ENCODE measurements at regions not wholly inside any gene's neighbourhood (a gene's known extent, or its start where the extent isn't known, plus 50 kb on each side); places are given as distances from the start of the nearest gene placed in this dataset.
"Not testable (repeated sequence)": the region's sequence is repeated elsewhere in the genome, so short reads cannot be mapped to it uniquely, and the experiment has no call there.

DNA sequence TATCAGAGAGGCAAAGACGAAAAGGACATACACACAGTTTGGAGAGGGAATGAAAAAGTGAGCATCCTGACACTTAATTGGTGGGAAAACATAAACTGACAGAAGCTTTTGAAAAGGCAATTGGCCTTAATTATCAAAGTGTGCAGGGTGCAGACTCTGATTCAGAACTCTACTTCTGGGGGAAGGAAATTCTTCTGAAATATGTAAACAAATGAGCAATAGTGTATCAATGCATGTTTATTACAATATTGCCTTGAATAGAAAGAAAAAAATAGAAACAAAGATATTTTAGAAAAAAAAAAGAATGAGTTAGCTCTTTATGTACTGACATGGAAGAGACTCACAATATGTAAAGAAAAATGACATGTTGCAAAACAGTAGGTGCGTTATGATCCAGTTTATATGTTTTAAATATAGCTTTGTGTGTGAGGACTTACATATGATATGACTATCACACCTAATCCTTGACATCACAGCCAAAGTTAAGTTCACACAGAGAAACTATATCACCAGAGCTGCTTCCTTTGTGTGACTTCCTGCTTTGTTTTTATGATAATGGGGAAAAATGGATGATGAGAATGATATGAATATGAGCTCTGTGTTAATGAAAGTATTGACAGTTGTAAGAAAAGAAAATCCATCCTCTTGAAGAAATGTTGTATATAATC lies 182.4 kb downstream of the KCTD12 start:
- DNase-seq: no peak

DNA sequence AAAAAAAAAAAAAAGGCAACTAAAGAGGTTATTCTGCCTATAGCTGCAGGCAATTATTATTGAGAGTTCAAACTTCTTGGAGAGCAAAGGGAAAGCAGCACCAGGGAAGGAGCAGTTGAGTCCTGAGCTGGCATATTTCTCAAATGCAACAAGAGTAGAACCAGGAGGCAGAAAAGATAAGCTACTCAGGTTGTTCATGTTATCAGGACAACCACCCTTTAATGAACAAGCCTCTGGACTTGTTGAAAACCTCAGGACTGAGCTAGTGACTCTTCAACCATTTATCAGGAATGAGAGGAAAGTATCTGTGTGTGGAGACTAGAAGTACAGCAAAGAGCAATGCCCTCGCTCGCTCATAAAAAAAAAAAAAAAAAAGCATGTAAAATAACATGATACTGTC lies 183.0 kb downstream of the KCTD12 start:
- no peak for DNase-seq

DNA sequence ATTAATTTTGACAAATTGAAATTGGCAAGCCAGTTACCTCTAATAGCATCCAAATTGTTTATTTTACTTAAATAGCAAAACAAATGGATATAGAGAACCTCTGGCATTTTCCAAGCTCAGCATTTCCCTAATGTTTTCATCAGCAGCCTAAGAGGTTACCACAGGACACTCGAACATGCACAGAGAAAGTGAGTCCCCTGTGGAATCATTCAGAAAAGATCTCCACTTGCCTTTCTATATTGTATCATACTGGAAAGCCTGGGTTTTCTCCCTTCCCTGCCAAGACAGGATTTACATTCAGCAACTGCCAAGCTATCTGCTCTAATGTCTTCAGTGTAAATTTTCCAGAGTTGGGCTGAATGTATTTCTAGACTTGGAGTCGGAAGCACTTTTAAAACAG lies 188.9 kb downstream of the KCTD12 start:
- no peak for DNase-seq

DNA sequence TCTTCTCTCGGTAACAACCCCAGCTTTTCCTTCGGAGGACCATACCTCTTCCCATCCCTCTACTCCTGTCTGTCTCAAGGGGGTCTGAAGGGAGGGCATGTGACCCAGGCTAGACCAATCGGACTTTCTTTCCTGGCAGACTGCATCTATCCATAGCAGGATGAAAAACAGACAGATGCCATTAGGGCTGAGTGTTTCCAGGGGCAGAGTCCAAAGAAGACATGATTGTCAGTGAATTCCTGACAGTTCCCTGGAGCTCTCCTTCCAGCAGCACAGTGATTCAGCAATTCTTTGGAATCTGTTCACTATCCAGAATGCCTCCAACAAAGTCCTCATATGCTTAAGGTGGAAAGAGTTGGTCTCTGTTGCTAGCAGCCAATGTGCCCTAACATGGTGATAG lies 189.8 kb downstream of the KCTD12 start:
- no peak for DNase-seq

DNA sequence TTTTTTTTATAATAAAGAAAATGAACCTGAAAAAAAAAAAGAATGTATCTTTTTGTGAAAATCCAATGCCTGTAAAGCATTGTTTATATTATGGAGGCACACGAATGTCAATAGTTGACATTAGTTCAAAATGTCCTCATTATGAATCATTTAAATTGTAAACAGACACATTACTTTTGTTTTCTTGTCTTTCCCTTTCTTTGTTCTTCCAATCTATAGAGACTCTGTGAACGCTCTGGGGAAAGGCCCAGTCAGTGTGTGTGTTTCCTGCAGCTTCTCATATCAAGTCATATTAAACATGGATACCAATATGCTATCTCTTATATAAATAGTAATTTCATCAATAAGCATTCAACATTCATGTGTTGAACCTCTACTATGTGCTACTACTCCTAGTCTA lies 193.1 kb downstream of the KCTD12 start:
- DNase-seq: no peak

DNA sequence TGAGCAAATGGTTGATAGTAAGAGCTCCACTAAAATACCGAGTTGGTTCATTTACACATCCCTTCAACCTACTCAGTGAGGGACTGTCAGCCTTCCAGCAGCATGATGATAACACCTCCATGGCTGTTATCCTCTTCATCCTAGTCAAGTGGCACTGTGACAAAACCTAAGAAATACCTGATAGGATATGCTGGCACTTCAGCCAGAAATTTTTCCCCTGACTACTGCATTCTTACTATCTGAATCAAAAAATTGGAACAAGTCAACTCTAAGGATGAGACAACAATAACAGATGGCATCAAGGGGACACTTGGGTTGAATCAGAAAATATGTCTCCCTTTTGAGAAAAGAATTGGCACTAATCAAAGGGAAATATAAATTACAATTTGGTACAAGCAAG lies 193.9 kb downstream of the KCTD12 start:
- no peak for DNase-seq

DNA sequence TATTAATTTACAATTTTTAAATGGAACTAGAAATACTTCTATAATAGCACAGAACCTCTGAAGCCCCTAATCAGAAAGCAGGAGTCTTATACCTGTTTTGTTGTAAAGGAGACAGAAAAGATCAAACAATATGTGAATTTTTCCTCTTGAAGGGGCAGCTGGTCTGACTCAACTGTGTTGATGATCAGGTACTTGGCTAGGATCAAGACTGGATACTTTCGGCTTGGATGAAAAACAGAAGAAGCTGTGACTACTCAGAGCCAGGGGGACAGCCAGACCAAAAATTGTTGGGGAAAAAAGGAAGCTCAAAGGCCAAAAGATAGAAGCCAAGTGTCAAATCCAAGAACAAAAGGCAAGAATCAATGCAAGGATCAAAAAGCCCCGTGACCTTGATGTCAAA lies 195.6 kb downstream of the KCTD12 start:
- no peak for DNase-seq

DNA sequence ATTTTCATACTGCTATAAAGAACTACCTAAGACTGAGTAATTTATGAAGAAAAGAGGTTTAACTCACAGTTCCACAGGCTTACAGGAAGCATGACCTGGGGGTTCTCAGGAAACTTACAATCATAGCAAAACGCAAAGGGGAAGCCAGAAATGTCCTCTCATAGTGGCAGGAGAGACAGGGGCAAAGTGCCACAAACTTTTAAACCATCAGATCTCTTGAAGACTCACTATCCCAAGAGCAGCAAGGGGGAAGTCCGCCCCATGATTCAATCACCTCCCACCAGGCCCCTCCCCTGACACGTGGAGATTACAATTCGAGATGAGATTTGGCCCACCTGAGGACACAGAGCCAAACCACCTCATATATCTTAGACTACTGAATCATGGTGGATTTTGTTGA lies 198.7 kb downstream of the KCTD12 start:
- peak; percentile 4 for DNase-seq

DNA sequence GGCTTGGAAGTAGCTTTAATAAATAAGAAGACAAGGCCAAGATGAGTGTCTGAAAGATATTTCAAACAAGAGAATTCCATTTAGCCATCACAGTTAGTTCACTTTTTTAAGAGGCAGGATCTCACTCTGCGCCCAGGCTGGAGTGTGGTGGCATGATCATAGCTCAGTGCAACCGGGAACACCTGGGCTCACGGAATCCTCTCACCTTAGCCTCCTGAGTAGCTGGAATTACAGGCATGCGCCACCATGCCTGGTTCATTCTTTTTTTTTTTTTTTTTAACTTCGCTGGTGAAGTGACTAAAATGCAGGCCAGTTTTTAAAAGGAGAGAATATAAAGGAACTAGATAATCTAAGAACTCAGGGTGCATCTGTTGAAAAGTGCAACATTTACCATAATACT lies 200.3 kb downstream of the KCTD12 start:
- no peak for DNase-seq

DNA sequence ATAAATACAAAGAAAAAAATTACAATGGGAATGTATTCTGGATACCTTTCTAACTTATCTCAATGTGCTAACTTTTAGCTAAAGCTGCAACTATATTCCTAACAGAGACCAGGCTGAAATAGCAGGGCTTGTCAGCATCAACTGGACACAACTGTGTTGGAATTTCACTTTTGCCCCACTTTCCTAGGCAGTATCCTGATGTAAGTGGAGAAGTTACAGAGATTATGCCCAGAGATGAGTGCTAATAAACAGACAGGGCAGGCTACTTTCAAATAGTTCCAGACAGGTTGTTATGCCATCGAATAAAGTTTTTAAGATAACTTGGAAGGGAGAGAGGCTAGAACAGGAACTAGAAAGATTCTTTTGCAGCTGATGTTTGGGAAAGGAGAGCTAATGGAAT lies 201.9 kb downstream of the KCTD12 start:
- DNase-seq: no peak

DNA sequence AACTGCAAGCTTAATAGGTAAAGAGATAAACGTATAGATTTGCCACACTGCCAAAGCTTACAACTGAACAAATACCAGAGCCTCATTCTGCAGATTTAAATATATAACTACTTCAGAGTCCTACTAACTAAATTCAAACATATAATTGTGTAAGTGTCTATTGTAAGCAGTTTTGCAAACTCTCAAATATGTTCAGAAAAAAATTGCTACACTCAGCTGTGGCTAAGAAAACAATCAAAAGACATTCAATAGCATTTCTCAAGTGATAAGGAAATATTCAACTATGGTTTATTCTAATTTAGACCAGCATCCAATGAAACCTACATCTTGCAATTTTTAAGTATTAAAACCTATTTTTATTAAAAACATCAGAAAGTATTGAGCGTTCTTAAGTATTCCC lies 202.4 kb downstream of the KCTD12 start:
- no peak for DNase-seq

DNA sequence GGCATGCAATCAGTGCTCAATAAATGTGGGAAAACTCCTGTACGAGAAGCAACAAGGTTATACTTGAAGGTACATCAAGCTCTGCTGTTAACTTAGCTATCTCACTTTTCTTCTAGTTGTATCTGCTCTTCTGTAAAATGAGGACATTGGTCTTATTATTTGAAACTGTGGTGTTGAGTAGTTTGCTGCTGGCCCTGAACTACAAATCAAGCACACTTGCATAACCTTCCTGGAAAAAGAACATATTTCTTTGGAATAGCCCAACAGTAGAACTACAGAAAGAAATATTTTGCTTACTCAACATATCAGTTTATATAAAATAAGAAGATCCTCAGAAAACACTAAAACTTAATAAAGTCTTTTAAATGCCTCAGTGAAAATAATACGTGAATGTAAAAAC lies 203.0 kb downstream of the KCTD12 start:
- no peak for DNase-seq

DNA sequence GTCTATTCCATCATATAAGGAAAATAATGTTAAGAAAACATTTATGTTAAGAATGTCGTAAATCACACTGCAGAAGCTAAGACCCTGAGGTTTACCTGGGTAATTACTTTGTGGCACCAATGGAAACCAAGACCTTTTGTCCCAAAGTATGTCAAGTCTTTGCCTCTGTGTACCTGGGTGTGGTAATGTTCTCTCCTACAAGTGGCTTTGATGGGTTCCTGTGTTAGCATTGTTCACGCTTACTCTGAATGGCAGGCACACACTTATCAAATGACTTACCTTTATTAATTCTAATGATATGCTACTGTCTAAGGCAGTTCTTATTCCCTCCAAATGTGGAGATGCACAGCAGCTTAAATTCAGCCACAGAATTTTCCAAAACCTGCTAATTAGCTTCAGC lies 206.1 kb downstream of the KCTD12 start:
- DNase-seq: no peak

DNA sequence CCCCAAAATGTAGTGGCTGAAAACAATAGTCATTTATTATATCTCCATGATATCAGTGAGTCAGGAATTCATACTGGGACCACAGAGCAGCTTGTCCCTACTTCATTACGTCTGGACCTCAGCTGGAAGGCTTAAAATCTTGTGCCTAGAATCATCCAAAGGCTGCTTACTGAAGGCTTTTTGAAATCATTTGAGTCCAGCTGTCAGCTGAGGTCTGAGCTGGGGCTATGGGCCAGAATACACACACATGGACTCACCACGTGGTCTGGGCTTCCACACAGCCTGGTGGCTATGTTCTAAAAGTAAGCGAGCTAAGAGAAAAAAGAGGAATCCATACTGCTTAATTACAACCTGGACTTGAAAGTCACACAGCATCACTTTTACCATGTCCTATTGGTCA lies 209.2 kb downstream of the KCTD12 start:
- no peak for DNase-seq

DNA sequence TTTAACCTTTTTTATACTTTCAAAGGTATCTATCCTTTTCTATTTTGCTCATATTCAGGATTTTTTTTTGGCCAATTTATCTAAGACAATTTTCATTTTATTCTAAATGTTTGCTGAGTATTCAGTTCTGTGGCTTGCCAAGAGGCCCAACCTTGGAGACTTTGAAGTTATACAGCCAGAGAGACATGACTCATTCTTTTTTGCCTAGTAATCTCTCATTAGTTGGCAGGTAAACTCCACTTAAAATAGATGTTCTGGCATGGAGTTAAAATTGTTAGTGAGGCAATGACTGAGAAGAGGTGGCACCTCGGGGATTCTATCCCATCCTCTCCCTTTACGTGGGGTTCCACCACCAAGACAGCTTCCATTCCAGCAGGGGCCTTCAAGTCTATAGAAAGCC lies 213.8 kb downstream of the KCTD12 start:
- no peak for DNase-seq

DNA sequence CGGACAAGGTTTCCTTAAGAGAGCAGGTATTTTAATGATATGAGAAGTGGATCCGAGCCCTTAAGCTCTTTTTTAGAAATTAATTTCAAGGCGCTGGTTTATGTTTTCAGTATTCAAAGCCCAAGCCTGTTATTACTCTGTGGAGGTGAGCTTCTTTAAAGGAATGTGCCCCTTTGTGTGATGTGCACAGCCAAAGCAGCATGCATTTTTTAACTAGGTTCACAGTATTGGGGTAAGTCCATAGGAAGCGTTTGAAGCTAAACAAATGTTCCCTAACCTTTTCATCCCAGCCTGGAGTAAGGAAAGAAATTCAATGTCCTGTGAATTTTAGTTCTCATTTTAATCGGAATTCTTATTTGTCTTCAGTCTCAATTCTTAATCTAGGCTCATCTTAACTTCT lies 217.5 kb downstream of the KCTD12 start:
- no peak for DNase-seq

DNA sequence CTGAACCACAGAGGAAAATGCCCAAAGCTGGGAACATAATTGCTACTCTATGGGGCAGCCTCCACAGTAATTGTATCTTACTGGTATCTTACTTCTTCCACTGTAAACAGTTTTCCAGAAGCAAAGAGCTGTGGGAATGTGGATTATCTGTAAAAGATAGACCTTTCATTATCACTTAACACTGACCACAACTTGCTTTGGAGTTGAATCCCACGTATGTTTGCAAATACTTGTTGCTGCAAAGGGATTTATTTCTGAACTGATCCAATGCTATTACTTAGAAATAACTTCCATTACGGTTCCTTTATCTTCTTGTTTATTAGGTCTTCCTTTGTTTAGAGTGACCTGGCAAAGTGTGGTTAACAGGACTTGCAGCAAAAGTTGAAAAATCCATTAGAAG lies 218.1 kb downstream of the KCTD12 start:
- no peak for DNase-seq

DNA sequence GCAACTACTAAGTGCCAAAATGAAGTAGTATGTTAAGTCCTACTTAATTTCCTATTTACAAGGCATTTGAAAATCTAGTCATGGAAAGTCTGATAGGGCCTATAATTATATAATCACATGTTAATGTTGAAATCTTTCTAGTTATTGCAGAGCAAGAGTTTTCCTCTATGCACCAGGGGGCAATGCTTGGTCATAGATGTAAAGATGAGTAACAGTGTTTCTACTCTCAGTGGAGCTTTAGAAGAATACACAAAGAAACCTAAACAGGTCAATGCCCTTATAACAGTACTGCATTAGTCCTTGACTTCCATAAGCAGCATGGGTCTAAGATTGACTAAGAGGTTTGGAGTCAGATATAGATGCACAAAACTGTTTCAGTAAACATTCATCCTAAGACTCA lies 218.7 kb downstream of the KCTD12 start:
- DNase-seq: no peak

DNA sequence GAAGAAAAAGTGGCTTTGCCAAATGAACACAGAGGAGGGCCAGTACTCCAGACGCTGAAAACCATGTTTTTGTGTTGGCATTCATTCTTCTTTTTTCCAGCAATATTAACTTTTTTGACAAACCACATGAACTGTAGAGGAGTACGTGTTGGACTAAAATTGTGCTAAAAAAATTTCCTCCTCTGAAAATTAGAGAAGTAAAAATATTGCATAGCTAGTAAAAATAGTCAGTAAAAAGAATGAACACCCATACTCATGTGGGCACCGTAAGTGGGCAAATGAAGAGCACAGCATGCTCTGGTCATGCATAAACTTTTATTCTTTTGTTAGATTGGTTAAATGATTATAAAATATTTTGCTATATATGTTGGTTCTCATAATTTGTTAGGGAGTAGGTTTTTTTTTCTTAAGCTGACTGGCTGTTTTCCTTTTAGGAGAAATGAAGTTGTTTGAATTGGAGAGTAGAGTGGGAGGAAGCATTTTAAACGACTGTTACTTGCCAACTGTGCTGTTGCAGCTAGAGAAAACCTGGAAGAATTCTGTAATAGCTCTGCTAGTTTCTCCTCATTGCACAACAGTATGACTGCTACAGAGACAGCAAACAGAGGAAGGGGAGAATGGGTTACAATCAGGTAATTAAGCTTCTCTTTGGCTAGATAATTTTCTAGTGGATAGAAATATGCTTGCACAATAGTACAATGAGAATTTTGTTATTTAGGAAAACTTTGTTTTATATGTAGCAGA lies 222.4 kb downstream of the KCTD12 start:
- DNase-seq: no peak

DNA sequence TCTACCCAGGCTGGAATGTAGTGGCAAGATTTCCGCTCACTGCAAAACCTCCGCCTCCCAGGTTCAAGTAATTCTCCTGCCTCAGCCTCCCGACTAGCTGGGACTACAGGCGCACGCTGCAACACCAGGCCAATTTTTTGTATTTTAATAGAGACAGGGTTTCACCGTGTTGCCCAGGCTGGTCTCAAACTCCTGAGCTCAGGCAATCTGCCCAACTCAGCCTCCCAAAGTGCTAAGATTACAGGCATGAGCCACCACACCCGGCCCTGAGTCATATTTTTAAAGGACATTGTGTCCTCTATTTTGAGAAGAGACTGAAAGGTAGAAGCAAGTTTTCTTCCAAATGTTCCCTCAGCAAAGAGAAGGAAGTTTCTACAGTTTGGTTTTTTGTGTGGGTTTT lies 227.1 kb downstream of the KCTD12 start:
- DNase-seq: not testable (repeated sequence)

DNA sequence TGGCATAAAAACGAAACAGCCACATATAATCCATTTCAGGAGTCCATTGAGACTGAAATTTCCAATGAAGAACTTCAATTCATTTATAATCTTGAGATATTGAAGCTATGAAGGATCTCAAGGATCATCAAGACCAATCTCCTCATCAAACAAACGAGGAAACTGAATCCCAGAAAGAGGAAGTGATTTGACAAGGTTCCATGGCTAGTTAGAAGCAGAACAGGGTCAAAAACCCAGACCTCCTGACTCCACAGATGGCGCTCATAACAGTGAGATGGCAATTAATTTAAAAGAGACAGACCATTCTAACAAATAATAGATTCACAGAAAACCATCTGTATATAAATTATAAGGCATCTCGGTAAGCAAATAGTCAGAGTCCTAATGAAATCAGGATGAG lies 229.7 kb downstream of the KCTD12 start:
- DNase-seq: no peak

DNA sequence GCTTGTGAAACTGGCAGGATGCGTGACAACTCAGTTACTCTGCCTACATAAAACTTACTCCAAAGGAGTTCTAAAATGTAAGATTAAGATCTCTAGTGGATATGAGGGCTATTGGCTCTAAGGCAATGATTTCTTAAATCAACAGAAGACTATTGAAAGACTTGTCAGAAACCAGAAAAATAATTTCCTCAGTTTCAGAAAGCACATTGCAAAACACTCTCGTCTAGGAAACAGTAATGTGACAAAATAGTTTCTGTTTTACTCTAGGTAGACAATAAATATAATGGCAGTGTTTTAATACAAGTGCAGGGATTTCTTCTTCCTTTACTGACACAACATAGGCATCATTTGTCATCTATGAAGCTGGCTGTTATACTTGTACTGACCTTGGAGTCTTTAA lies 230.1 kb downstream of the KCTD12 start:
- no peak for DNase-seq

DNA sequence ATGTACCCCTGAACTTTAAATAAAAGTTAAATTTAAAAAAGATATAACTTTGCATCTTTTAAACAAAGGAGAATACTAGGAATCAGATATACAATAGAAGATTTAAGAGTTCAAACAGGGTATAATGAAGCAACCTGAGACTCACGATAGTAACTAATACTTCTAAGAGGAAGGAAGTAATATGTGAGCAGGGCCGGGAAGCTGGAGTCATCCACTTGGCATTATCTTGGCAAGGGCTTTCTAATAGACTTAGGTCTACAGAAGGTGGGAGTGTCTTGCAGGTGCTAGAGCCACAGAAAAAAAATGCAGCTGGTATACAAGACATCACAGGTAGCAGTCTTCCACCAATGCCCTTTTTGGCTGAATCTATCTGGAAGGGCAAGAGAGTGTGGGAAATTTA lies 231.9 kb downstream of the KCTD12 start:
- no peak for DNase-seq

DNA sequence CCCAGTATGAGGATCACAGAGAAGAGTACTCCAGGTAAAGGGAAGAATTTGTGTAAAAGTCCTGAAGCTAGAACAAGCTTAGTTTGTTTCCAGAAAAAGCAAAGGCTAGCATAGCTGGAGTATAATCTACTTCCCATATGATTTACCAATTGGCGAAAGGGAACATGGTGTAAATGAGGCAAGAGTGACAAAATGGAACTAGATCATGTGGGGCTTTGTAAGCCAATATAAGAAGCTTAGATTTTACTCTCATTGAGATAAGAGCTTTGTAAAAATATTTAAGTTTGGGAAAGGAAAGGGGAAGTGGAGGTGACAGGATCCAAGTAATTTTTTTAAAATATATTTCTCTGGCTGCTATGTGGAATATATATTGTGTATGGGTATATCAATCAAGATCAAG lies 234.9 kb downstream of the KCTD12 start:
- DNase-seq: no peak

DNA sequence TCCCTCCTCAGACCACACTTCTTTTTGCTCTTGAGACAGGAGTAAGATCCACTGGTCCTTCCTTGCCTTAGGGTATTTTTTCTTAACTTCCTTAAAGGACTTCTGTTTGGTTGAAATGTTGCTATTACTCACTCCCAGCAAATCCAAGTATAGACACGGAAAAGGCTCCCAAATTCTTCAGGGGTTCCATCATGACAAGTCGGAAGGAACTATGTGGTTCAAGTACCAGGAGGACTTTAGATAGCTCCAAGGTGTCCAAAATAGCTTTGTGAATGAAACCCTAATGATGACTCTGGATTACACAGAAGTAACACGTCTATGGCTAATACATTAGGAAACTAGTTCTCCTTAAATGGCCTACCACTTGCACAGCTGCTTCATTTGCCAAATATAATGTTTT lies 238.7 kb downstream of the KCTD12 start:
- no peak for DNase-seq
